AG09309 (cell line): ENCODE measurements at regions not wholly inside any gene's neighbourhood (a gene's known extent, or its start where the extent isn't known, plus 50 kb on each side); places are given as distances from the start of the nearest gene placed in this dataset.

Experiments
- DNase-seq: peaks from one replicate; pipeline ENCODE4 v3.0.0-alpha.2; 2010; ENCODE audit warnings: low read depth
- H3K4me3 ChIP-seq: 2 replicates; pipeline ENCODE4 v1.5.1; 2011; ENCODE audit warnings: mild to moderate bottlenecking, low read depth, low read length, moderate library complexity; ENCODE audit not compliant: control insufficient read depth
- TF ChIP-seq, protein P1 (sequence below): IDR thresholded peaks from 2 replicates; pipeline ENCODE4 v1.5.1; 2011; ENCODE audit warnings: mild to moderate bottlenecking, low read depth, low read length, inconsistent platforms; ENCODE audit not compliant: insufficient read depth, control insufficient read depth; ENCODE audit errors: missing control alignments

DNA sequence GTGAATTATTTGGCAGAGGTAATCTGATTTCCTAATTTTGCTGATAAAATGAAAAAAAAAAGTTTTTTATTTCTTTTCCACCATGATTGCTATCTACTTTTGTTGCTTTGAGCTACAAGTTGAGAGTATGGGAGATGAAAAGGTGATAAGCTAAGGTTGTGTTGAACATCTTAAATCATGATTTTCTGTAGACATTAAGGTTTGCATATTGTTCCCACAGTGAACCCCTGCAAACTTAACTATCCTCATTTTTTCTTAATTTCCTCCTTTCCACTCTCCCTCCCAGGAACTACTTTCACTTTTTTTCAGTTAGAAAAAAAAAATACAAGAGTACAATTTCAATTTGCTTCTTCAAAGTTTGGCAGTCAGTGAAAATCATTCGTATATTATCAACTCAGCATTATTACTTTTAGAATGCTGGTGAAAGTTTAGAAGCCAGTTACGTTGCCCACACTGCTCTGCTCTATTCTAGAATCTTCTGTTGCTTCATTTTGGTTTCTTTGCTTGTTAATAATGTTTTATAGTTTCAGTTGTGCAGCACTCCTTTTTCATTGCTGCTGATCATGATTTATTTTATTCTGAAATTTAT, 673.8 kb upstream of the CITED2 start:
- no peak overlapping the region for H3K4me3 ChIP-seq
- DNase-seq = no peak
- TF ChIP-seq, protein P1, sequence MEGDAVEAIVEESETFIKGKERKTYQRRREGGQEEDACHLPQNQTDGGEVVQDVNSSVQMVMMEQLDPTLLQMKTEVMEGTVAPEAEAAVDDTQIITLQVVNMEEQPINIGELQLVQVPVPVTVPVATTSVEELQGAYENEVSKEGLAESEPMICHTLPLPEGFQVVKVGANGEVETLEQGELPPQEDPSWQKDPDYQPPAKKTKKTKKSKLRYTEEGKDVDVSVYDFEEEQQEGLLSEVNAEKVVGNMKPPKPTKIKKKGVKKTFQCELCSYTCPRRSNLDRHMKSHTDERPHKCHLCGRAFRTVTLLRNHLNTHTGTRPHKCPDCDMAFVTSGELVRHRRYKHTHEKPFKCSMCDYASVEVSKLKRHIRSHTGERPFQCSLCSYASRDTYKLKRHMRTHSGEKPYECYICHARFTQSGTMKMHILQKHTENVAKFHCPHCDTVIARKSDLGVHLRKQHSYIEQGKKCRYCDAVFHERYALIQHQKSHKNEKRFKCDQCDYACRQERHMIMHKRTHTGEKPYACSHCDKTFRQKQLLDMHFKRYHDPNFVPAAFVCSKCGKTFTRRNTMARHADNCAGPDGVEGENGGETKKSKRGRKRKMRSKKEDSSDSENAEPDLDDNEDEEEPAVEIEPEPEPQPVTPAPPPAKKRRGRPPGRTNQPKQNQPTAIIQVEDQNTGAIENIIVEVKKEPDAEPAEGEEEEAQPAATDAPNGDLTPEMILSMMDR = no peak

DNA sequence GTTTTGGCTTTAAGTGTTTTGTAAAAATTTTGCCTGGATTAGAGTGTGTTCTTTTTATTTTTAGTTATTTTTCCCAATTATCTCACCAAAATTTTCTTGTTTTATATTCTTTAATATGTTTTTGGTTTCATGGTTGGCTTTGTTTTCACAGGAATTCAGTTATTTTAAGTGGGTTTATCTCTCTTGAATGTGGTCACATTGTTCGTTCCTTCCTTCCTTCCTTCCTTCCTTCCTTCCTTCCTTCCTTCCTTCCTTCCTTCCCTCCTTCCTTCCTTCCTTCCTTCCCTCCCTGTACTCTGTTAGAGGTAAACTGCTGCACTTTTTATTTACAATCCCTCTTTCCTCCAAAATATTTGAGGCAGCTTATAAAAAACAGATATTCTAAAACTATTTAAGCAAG, 672.9 kb upstream of the CITED2 start:
- H3K4me3 ChIP-seq = no peak overlapping the region

GRCh38 chr6:140046016-140046632, 671.7 kb upstream of the CITED2 start:
- TF ChIP-seq, protein P1 = no peak
- DNase-seq = no peak
- no peak overlapping the region for H3K4me3 ChIP-seq

More for the DNA sequence above, 672.9 kb upstream of the CITED2 start:
- no peak for DNase-seq
- TF ChIP-seq, protein P1 = no peak

GRCh38 chr6:140045116-140045515, 670.7 kb upstream of the CITED2 start:
- DNase-seq = no peak
- TF ChIP-seq, protein P1 = no peak
- no peak overlapping the region for H3K4me3 ChIP-seq

- TF ChIP-seq, protein P1 = no peak
- H3K4me3 ChIP-seq = no peak overlapping the region
Observed at GRCh38 chr6:140044626-140045025, 670.2 kb upstream of the CITED2 start.

DNA sequence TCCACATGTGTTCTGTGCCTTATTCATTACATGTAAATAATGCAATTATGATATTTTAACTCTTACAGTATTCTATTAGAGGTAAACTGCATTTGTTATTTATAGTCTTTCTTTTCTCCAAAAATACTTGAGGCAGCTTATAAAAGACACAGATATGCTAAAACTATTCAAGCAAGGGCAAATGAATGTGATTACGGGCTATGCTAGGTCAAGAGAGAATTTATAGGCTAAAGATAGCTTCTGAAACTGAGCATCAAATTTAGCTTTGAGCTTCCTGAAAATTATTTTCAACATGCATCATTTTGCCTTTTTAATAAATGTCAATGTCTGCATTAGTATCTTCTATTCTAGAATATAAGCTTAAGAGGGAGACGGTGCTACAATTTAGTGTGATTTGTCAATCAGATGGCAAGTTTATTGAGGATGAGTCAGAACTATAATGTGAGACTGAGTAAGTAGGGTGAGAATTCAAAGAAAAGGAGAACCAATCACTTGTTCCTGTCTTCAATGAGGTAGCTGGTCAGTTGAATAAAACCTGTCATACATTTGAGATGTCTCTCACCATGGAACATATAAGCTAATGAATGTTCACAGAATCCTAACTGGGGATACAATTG, 669.4 kb upstream of the CITED2 start:
- TF ChIP-seq, protein P1 = no peak
- no peak overlapping the region for H3K4me3 ChIP-seq
- DNase-seq = no peak

More at GRCh38 chr6:140044626-140045025, 670.2 kb upstream of the CITED2 start:
- DNase-seq = no peak
